Chondrocyte (in vitro differentiated cells): ENCODE measurements at regions not wholly inside any gene's neighbourhood (a gene's known extent, or its start where the extent isn't known, plus 50 kb on each side); places are given as distances from the start of the nearest gene placed in this dataset.

Experiments
- DNase-seq: peaks from one replicate; pipeline ENCODE4 v3.0.0; 2021; ENCODE audit warnings: mixed read lengths, low spot score
- H3K27ac Mint-ChIP-seq: one replicate; pipeline ENCODE4 v1.8.0; 2021; ENCODE audit warnings: mild to moderate bottlenecking, moderate library complexity, mixed read lengths; ENCODE audit not compliant: unreplicated experiment
- H3K27me3 Mint-ChIP-seq: 2 replicates; pipeline ENCODE4 v1.8.0; 2021; ENCODE audit warnings: low read depth, mixed read lengths
- H3K36me3 Mint-ChIP-seq: 2 replicates; pipeline ENCODE4 v1.8.0; 2021; ENCODE audit warnings: low read depth, mixed read lengths
- H3K4me1 Mint-ChIP-seq: 2 replicates; pipeline ENCODE4 v1.8.0; 2021; ENCODE audit warnings: low read depth, mild to moderate bottlenecking, mixed read lengths
- H3K4me3 Mint-ChIP-seq: one replicate; pipeline ENCODE4 v1.8.0; 2021; ENCODE audit warnings: mild to moderate bottlenecking, moderate library complexity, mixed read lengths; ENCODE audit not compliant: unreplicated experiment
- H3K9me3 Mint-ChIP-seq: 2 replicates; pipeline ENCODE4 v1.8.0; 2021; ENCODE audit warnings: low read depth, mixed read lengths
- CTCF ChIP-seq: fragments of 200-600 bp; sonication (generic); IDR thresholded peaks from 2 replicates; pipeline ENCODE4 v1.5.0; 2021; ENCODE audit warnings: antibody characterized with exemption, mild to moderate bottlenecking, moderate library complexity

DNA sequence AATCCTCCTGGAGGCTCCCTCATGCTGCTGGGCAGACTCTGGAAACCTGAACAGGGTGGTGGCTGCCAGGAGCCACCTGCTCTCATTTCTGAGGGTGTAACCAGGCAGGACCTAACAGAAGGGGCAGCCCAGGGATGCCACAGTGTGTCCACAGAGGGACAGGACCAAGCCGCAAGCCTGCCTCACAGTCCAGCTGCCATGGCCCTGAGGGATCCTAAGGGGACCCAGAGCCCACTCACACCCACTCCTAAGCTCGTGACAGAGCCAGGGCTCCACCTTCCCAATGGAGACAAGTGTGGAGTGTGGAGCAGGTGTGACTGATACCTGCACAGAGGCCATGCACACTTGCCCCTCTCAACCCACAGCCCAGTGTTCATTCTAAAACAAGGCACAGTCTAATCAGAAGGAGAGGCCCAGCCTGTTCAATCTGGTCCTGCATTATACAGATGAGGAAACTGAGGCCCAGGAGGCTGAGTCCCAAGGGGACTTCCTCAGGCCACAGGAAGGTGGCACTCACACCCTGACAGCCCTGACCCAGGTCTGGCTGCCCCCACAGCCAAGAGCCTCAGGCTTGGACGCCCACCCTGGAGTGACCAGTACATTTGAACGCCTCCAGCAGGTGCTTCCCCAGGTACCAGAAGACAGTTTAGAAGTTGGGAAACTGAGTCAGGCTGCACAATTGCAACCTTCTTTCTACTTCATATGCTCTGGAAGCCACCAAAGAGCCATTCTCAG, 220.1 kb downstream of the TUBA3C start:
- no peak for TF ChIP-seq CTCF
- DNase-seq, result no peak
- Mint-ChIP-seq H3K9me3 (peaks cover 50% of the 10 kb centered on the region), H3K27me3 (no peaks in the 10 kb centered on the region), H3K27ac (no peak overlapping the region), H3K36me3 (peaks cover 4% of the 10 kb centered on the region), H3K4me3 (no peak overlapping the region), H3K4me1 (no peaks in the 10 kb centered on the region)

GRCh38 chr13:18960637-18961227, 220.9 kb downstream of the TUBA3C start:
- Mint-ChIP-seq H3K9me3 (peaks cover 49% of the 10 kb centered on the region), H3K4me3 (no peak overlapping the region), H3K36me3 (peaks cover 4% of the 10 kb centered on the region), H3K27me3 (no peaks in the 10 kb centered on the region), H3K4me1 (no peaks in the 10 kb centered on the region), H3K27ac (no peak overlapping the region)
- DNase-seq, result no peak
- no peak for TF ChIP-seq CTCF

- Mint-ChIP-seq H3K4me1 (no peaks in the 10 kb centered on the region), H3K27me3 (no peaks in the 10 kb centered on the region), H3K4me3 (no peak overlapping the region), H3K9me3 (peaks cover 49% of the 10 kb centered on the region), H3K27ac (no peak overlapping the region), H3K36me3 (peaks cover 4% of the 10 kb centered on the region)
- no peak for TF ChIP-seq CTCF
- DNase-seq, result no peak
Measured at GRCh38 chr13:18959996-18960395, 221.6 kb downstream of the TUBA3C start.

DNA sequence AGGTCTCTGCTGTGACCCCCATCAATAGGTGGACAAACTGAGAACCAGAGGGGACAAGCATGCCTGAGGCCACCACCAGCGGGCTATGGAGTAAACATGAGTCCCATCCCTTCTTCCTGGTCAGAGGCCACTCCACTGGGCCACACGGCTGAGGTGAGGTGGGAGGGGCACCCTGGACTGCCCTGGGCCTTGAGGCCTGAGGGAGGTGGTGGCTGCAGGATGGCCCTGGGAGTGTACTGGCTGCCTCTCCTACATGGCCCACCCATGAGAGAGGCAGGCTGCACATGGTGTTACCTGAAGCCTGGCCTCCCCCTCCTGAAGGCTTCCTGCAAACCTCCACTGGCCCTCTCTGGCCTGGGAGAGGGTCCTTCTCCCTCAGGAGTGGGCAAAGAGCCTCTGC, 222.4 kb downstream of the TUBA3C start:
- H3K36me3 Mint-ChIP-seq, result peaks cover 4% of the 10 kb centered on the region
- H3K4me3 Mint-ChIP-seq, result no peak overlapping the region
- peaks cover 56% of the 10 kb centered on the region for H3K9me3 Mint-ChIP-seq
- no peak for TF ChIP-seq CTCF
- H3K27me3 Mint-ChIP-seq, result no peaks in the 10 kb centered on the region
- no peak overlapping the region for H3K27ac Mint-ChIP-seq
- no peak for DNase-seq
- H3K4me1 Mint-ChIP-seq, result no peaks in the 10 kb centered on the region

- no peak overlapping the region for H3K27ac Mint-ChIP-seq
- no peak overlapping the region for H3K4me3 Mint-ChIP-seq
- H3K9me3 Mint-ChIP-seq, result peaks cover 65% of the 10 kb centered on the region
- DNase-seq, result no peak
- H3K4me1 Mint-ChIP-seq, result no peaks in the 10 kb centered on the region
- no peaks in the 10 kb centered on the region for H3K27me3 Mint-ChIP-seq
- TF ChIP-seq CTCF, result no peak
- peaks cover 4% of the 10 kb centered on the region for H3K36me3 Mint-ChIP-seq
Measured at GRCh38 chr13:18956473-18957078, 225.0 kb downstream of the TUBA3C start.
